Tongue (tissue), 1 donor: ENCODE measurements at regions not wholly inside any gene's neighbourhood (a gene's known extent, or its start where the extent isn't known, plus 50 kb on each side); places are given as distances from the start of the nearest gene placed in this dataset.
"Not testable (repeated sequence)": the region's sequence is repeated elsewhere in the genome, so short reads cannot be mapped to it uniquely, and the experiment has no call there.

Source experiments
- DNase-seq: peaks from one replicate; pipeline ENCODE4 v3.0.0-alpha.2; 2015

- DNase-seq, result not testable (repeated sequence)
Observed at GRCh38 chr1:146630302-146630701, 307.8 kb upstream of the NBPF12 start.

GRCh38 chr1:146618582-146618981, 319.5 kb upstream of the NBPF12 start:
- DNase-seq, result not testable (repeated sequence)

GRCh38 chr1:146604681-146605080, 333.4 kb upstream of the NBPF12 start:
- DNase-seq, result not testable (repeated sequence)

GRCh38 chr1:146600720-146601307, 337.3 kb upstream of the NBPF12 start:
- not testable (repeated sequence) for DNase-seq

DNA sequence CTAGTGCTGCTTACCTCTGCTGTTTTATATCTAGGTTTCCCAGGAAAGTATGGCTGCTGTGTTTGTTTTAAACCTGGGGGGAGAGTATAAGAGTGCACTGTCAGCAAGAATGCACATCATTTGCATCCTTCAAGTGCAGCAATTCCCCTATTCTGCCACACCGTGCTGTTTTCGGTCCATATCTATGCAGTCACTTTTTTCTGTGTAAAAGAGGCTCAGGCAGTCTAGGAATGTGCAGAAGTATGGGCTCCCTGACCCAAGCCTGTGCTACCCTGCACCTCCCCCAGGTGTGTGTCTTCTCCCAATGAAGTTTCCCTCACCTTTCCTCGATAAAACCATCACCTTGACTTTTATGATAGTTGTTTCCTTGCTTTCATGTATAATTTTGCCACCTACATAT, 338.2 kb upstream of the NBPF12 start:
- not testable (repeated sequence) for DNase-seq

DNA sequence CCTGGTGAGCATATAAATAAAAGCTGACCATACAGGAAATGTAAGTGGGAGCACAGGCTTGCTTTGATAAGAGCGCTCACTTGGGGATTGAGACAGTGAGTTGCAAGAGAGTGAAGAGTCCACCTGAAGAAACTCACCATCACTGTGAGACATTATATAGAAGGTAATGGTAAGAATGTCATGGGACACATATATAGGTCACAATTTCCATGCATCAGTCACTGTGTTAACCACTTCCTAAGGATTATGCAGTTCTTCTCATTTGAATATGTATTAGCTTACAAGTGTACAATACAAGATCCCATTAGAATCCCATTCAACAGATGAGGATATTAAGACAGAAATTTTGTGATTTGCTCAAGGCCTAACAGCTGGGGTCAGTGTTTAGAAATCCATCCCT, 352.4 kb upstream of the NOTCH2NLA start:
- DNase-seq, result not testable (repeated sequence)

DNA sequence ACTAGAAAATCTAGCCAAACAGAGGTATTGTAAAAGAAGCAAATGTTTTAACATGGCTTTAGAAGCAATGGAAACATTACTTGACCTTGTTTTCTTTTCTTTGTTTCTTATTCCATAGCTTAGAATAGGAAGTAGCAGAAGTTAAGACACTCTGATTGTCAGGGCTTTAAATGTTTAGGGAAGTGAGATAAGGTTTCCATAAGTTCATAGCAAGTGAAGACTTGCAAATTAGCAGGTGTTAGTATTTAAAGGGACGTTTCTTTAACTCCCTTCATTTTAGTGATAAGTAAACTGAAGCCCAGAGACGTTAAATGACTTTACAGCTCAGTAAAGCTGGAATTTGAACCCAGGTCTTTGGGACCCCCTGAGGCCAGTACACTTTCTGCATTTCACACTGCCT, 338.7 kb upstream of the NOTCH2NLA start:
- not testable (repeated sequence) for DNase-seq

GRCh38 chr1:146558032-146558431, 329.2 kb upstream of the NOTCH2NLA start:
- DNase-seq, result not testable (repeated sequence)

DNA sequence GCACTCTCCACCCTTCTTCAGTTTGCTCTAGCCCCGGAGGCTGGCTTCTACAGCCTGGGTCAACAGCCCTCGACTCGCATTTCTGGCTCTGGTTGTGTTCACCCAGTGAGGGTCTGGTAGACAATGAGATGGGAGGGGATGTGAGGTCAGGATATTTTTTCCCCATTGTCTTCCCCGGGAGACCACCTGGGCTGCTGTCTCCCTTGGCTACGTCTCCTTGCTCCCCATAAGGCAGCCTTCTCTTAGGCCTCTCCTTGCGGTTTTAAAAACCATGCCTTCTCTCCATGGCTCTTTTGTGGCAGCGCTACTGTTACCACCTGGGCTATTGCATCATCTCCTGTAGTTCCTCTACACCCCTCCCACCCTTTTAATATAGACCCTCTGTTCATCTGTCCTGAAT, 327.6 kb upstream of the NOTCH2NLA start:
- not testable (repeated sequence) for DNase-seq

- not testable (repeated sequence) for DNase-seq
Observed at GRCh38 chr1:146552414-146552813, 323.6 kb upstream of the NOTCH2NLA start.

- not testable (repeated sequence) for DNase-seq
Observed at GRCh38 chr1:146548684-146549083, 319.9 kb upstream of the NOTCH2NLA start.

- DNase-seq, result not testable (repeated sequence)
Observed at GRCh38 chr1:146546189-146546588, 317.4 kb upstream of the NOTCH2NLA start.

DNA sequence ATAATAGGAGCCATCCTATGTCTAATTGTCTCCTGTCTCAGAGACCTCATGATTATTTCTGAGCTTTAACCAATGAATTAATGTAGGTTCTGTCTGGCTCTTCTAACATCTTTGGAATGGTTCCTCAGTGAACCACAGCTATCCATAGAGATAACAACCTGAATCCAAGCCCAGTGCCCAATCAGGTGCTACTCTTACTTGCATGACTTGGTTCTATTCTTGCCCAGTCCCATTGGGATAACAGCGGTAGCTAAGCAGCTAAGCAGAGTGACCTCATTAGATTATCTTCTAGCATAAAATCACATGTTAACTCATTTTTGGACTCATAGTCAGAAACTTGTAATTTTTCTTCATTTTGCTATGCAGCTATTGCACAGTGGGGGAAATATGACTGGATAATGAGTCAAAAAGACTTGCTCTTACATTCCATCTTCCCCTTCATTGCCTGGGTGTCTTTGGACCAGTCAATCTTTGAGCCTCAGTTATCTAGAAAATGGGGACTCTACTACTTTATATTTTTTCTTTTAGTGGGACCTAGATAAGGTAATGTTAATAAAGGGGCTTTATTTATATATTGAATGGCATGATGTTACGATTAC, 309.1 kb upstream of the NOTCH2NLA start:
- not testable (repeated sequence) for DNase-seq

- DNase-seq, result not testable (repeated sequence)
Observed at GRCh38 chr1:146536028-146536427, 307.2 kb upstream of the NOTCH2NLA start.

- not testable (repeated sequence) for DNase-seq
Observed at GRCh38 chr1:146535575-146535974, 306.8 kb upstream of the NOTCH2NLA start.

DNA sequence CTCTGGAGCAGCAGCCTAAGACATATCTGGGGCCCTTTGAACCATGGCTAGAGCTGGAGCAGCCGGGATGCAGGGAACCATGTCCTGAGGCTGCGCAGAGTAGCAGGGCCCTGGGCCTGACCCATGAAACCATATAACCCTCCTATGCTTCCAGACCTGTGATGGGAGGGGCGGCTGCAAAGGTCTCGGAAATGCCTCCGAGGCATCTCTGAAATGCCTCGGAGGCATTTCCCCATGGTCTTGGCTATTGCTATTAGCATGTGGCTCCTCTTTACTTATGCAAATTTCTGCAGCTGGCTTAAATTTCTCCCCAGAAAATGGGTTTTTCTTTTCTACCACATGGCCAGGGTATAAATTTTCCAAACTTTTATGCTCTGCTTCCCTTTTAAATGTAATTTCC, 302.1 kb upstream of the NOTCH2NLA start:
- DNase-seq, result not testable (repeated sequence)

DNA sequence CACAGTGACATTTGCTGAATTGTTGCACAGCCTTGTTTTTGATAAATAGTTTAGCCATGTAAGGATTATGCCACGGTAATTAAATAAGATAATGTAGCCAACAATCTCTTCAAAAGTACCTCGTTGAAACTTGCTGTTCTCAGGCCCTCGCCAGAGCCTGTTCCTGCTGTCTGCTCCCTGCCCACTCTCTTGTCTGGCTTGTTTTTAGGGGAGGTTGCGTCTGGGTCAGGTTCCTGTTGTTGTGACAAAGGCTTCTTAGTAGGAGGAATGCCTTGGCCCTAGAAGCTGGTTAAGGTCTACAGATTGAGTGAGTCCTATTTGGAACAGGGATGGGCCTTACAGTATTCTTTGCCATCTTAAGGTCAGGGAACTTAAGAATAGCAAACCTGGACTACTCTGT, 294.0 kb upstream of the NOTCH2NLA start:
- not testable (repeated sequence) for DNase-seq

DNA sequence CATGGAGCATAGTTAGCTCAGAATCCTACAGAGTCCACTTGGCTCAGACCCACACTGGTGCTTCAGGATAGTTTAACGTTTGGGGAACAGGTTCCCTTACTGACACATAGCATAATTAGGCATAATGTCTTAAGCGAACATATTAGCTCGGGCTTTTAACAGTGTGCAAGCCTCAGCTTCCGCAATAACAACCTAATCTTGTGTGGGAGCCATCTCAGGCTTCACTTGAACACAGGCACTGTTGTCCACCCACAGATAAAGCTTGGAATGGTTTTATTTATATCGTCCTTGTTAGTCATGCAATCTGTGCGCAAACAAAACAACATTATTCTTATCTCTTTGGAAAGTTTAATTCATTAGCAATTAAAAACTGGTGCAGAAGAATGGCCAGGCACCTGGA, 293.5 kb upstream of the NOTCH2NLA start:
- DNase-seq, result not testable (repeated sequence)

- DNase-seq, result not testable (repeated sequence)
Observed at GRCh38 chr1:146521804-146522203, 293.0 kb upstream of the NOTCH2NLA start.

GRCh38 chr1:146513754-146514153, 284.9 kb upstream of the NOTCH2NLA start:
- not testable (repeated sequence) for DNase-seq

GRCh38 chr1:146511047-146511777, 282.4 kb upstream of the NOTCH2NLA start:
- DNase-seq, result not testable (repeated sequence)

DNA sequence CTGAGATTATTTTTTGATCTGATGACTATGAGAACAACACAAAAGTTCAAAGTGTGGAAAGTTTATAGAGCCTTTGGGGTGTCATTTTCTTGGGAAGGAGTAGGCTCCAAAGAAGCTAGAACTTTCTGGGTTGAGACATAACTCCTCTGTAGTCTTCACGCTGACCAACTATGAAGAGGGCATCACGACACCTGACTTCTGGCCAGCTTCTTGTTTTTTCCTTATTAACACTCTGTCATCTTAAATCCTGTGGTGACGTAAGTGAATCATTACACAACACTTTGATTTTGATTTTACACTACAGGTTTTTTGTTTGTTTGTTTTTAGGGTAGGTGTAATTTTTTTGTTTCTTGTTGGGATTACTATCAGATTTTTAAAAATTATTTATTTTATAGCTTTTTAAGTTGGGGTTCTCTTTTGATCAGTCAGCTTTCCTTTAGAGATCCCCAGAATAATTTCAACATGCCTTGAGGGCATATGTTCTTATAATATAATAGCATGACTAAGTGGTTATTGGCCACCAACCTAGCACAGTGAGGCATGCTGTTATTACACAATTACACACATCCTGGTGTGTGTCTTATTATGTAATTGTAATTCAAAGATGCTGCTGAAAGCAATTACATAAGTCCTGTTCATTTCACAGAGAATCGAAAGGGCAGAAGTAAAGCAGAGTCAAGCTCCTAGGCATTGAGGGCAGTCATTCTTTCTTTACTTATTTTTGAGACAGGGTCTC, 281.6 kb upstream of the NOTCH2NLA start:
- DNase-seq, result not testable (repeated sequence)

- DNase-seq, result not testable (repeated sequence)
Observed at GRCh38 chr1:146504121-146504520, 275.3 kb upstream of the NOTCH2NLA start.
